ENCODE measurements at regions not wholly inside any gene's neighbourhood (a gene's known extent, or its start where the extent isn't known, plus 50 kb on each side); places are given as distances from the start of the nearest gene placed in this dataset.

DNA sequence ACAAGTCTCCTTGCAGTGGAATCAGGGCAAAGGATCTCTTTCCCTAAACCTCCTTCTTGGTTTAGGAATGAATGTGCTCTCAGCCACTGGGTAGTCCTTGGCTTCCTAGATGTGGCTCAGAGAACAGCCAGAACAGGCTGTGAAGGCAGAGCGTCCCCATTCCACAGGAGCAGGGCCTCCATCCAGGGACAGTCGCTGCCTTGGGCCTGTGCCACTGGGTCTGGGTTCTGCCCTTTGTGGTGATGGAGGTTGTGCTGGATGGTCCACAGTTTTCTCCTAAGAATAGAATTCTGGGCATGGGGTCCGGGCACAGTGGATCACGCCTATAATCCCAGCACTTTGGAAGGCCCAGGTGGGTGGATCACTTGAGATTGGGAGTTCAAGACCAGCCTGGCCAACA lies 516.5 kb upstream of the RAB6C start:
- no peak for TF ChIP-seq CTCF (IDR thresholded peaks at IDR 0.05)
- TF ChIP-seq POLR2A (IDR thresholded peaks at IDR 0.05) = no peak

Data from testis (tissue), 2 donors.